ENCODE measurements at regions not wholly inside any gene's neighbourhood (a gene's known extent, or its start where the extent isn't known, plus 50 kb on each side); places are given as distances from the start of the nearest gene placed in this dataset.
"Not testable (repeated sequence)": the region's sequence is repeated elsewhere in the genome, so short reads cannot be mapped to it uniquely, and the experiment has no call there.

DNA sequence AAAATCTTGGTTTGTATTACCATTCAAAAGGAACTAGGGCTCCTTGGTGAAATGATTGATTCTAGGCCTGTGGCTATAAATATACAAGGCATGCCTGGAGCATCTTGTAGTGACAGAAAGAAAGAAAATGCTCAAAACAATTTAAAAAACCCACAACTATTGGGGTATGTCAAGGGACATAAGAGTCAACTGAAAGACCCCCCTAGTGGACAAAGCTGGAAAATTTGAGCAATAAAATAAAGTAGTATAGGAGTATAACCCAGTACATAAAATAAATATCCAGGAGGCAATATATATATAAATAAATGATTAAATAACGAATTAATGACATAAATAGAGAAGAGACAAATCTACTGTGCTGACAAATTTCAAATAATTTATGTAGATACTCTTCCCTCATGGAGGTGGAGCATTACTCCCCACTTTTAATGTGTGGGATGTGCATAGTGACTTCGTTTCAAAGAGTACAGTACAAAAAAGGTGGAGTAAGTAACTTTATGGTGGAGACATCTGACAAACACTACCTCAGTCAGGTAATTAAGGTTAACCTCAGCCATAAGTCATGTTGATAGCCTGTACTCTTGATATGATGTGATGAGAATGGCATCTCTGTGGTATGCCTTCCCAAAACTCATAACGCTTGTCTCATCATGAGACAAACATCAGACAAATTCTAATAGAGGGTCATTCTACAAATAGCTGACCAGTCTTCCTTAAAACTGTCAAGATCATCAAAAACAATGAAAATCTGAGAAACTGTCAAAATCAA lies 185.0 kb upstream of the GLRA2 start:
- TF ChIP-seq EZH2 (IDR thresholded peaks at IDR 0.05) (no peak), POLR2AphosphoS5 (IDR thresholded peaks at IDR 0.05; ENCODE audit: borderline replicate concordance, low read depth, low read length) (no peak), FOXP2 (optimal IDR thresholded peaks at IDR 0.05; ENCODE audit: control extremely low read depth, extremely low read length, insufficient read depth) (no peak)
- no peak overlapping the region for H3K9ac ChIP-seq (ENCODE audit: insufficient read length)
- no peak for DNase-seq (ENCODE audit: low read depth, low spot score)

GRCh38 chrX:14309431-14309830 lies 219.9 kb upstream of the GLRA2 start:
- Histone ChIP-seq H3K27ac (no peak overlapping the region), H3K4me3 (no peak overlapping the region), H3K36me3 (ENCODE audit: insufficient read depth, low read length) (no peaks in the 10 kb centered on the region), H3K9ac (ENCODE audit: insufficient read length) (no peak overlapping the region), H3K9me3 (ENCODE audit: low read depth, low read length) (no peaks in the 10 kb centered on the region)
- DNase-seq (ENCODE audit: low read depth, low spot score): no peak
- TF ChIP-seq FOXP2 (optimal IDR thresholded peaks at IDR 0.05; ENCODE audit: control extremely low read depth, extremely low read length, insufficient read depth): no peak
- no peak for TF ChIP-seq EZH2 (IDR thresholded peaks at IDR 0.05)
- no peak for TF ChIP-seq POLR2AphosphoS5 (IDR thresholded peaks at IDR 0.05; ENCODE audit: borderline replicate concordance, low read depth, low read length)

More for the DNA sequence above, 185.0 kb upstream of the GLRA2 start:
- no peaks in the 10 kb centered on the region for H3K9me3 ChIP-seq (ENCODE audit: low read depth, low read length)
- no peaks in the 10 kb centered on the region for H3K36me3 ChIP-seq (ENCODE audit: insufficient read depth, low read length)
- H3K27ac ChIP-seq: no peak overlapping the region
- no peak overlapping the region for H3K4me3 ChIP-seq

DNA sequence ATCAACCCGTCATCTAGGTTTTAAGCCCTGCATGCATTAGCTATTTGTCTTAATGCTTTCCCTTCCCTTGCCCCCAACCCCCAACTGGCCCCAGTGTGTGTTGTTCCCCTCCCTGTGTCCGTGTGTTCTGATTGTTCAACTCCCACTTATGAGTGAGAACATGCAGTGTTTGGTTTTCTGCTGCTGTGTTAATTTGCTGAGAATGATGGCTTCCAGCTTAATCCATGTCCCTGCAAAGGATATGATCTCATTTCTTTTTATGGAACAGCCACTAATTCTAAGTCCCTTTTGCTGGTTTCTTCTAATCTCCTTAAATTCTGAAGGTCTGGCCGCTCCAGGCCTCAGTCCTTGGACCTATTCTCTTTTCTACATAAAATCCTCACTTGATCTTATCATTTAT lies 220.4 kb upstream of the GLRA2 start:
- not testable (repeated sequence) for H3K9ac ChIP-seq (ENCODE audit: insufficient read length); H3K4me3 ChIP-seq; H3K27ac ChIP-seq; H3K9me3 ChIP-seq (ENCODE audit: low read depth, low read length); DNase-seq (ENCODE audit: low read depth, low spot score); H3K36me3 ChIP-seq (ENCODE audit: insufficient read depth, low read length)

- DNase-seq (ENCODE audit: low read depth, low spot score): no peak
- no peaks in the 10 kb centered on the region for H3K36me3 ChIP-seq (ENCODE audit: insufficient read depth, low read length)
- no peak overlapping the region for H3K4me3 ChIP-seq
- H3K9ac ChIP-seq (ENCODE audit: insufficient read length): no peak overlapping the region
- TF ChIP-seq EZH2 (IDR thresholded peaks at IDR 0.05) (no peak), FOXP2 (optimal IDR thresholded peaks at IDR 0.05; ENCODE audit: control extremely low read depth, extremely low read length, insufficient read depth) (no peak), POLR2AphosphoS5 (IDR thresholded peaks at IDR 0.05; ENCODE audit: borderline replicate concordance, low read depth, low read length) (no peak)
- H3K27ac ChIP-seq: no peak overlapping the region
- no peaks in the 10 kb centered on the region for H3K9me3 ChIP-seq (ENCODE audit: low read depth, low read length)
These were observed 225.4 kb upstream of the GLRA2 start for GRCh38 chrX:14303891-14304290.

- not testable (repeated sequence) for H3K4me3 ChIP-seq; H3K36me3 ChIP-seq (ENCODE audit: insufficient read depth, low read length); H3K9ac ChIP-seq (ENCODE audit: insufficient read length); H3K27ac ChIP-seq; H3K9me3 ChIP-seq (ENCODE audit: low read depth, low read length); DNase-seq (ENCODE audit: low read depth, low spot score)
These were observed 226.8 kb upstream of the GLRA2 start for GRCh38 chrX:14302561-14302960.

- no peaks in the 10 kb centered on the region for H3K36me3 ChIP-seq (ENCODE audit: insufficient read depth, low read length)
- no peaks in the 10 kb centered on the region for H3K9me3 ChIP-seq (ENCODE audit: low read depth, low read length)
- TF ChIP-seq FOXP2 (optimal IDR thresholded peaks at IDR 0.05; ENCODE audit: control extremely low read depth, extremely low read length, insufficient read depth) (no peak), POLR2AphosphoS5 (IDR thresholded peaks at IDR 0.05; ENCODE audit: borderline replicate concordance, low read depth, low read length) (no peak), EZH2 (IDR thresholded peaks at IDR 0.05) (no peak)
- H3K9ac ChIP-seq (ENCODE audit: insufficient read length): no peak overlapping the region
- no peak overlapping the region for H3K4me3 ChIP-seq
- H3K27ac ChIP-seq: no peak overlapping the region
- no peak for DNase-seq (ENCODE audit: low read depth, low spot score)
These were observed 229.0 kb upstream of the GLRA2 start for GRCh38 chrX:14300376-14300775.

GRCh38 chrX:14295426-14295825 lies 233.9 kb upstream of the GLRA2 start:
- H3K27ac ChIP-seq: no peak overlapping the region
- no peak for DNase-seq (ENCODE audit: low read depth, low spot score)
- H3K9ac ChIP-seq (ENCODE audit: insufficient read length): no peak overlapping the region
- TF ChIP-seq EZH2 (IDR thresholded peaks at IDR 0.05) (no peak), FOXP2 (optimal IDR thresholded peaks at IDR 0.05; ENCODE audit: control extremely low read depth, extremely low read length, insufficient read depth) (no peak), POLR2AphosphoS5 (IDR thresholded peaks at IDR 0.05; ENCODE audit: borderline replicate concordance, low read depth, low read length) (no peak)
- no peak overlapping the region for H3K4me3 ChIP-seq
- H3K36me3 ChIP-seq (ENCODE audit: insufficient read depth, low read length): no peaks in the 10 kb centered on the region
- no peaks in the 10 kb centered on the region for H3K9me3 ChIP-seq (ENCODE audit: low read depth, low read length)

DNA sequence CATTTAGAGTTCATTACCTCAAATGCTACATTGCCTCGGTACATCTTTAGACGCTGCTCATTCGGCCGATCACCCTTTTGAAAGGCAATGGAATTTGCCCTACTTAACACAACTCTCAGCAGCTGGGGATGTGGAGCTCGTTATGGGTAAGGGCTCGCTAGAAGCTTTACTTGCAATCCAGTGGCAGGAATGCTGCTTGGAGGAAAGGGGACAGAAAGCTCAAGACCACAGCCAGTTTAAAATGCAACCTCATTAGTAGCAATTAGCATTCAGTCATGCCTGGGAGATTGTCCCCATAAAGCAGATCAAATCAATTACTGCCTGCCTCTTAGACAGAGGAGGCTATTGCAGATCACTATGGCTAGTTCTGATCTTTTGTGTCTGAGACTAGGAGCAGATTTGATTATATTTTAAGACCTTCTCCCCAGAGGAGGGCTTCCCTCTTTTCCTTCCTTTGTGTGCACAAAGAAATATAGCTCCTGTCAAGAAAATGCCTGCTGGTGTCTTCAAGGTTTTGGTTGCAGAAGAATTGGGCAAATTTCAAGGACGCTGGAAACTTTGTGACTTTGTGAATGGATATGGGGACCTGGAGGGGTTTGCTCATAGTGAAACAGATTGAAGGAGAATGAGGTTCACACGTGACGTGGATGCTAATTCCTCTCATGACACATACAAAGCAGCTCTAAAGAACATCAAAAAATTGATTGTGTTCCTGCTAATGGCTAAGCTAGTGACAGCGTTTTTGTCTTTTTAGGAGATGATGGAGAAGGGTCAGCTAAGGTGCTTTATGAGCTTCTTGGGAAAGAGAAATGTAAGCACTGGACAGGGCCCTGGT lies 237.5 kb upstream of the GLRA2 start:
- no peaks in the 10 kb centered on the region for H3K36me3 ChIP-seq (ENCODE audit: insufficient read depth, low read length)
- H3K9ac ChIP-seq (ENCODE audit: insufficient read length): no peak overlapping the region
- H3K4me3 ChIP-seq: no peak overlapping the region
- no peak for DNase-seq (ENCODE audit: low read depth, low spot score)
- no peak overlapping the region for H3K27ac ChIP-seq
- H3K9me3 ChIP-seq (ENCODE audit: low read depth, low read length): no peaks in the 10 kb centered on the region
- TF ChIP-seq EZH2 (IDR thresholded peaks at IDR 0.05): no peak
- TF ChIP-seq POLR2AphosphoS5 (IDR thresholded peaks at IDR 0.05; ENCODE audit: borderline replicate concordance, low read depth, low read length): no peak
- no peak for TF ChIP-seq FOXP2 (optimal IDR thresholded peaks at IDR 0.05; ENCODE audit: control extremely low read depth, extremely low read length, insufficient read depth)
